ENCODE measurements at regions not wholly inside any gene's neighbourhood (a gene's known extent, or its start where the extent isn't known, plus 50 kb on each side); places are given as distances from the start of the nearest gene placed in this dataset.

DNA sequence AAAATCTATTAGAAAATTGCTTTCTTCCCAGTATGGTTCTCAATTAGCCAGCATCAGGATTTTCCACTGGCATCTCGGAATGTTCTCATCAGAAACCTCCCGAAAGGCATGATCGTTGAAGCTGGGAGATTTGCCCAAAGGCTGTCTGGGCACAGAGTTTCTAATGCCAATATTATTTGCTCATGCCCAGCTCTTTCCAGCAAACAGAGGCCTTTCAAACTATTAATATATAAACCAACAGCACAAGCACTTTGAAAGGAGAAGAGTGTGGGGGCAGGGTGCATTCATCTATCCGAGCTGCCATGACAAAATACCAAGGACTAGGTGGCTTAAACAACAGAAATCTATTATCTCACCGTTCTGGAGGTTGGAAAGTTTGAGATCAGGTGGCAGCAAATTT is 88.3 kb upstream of the MSX1 start:
- DNase-seq = no peak

GRCh38 chr4:4770610-4771009 is 88.9 kb upstream of the MSX1 start:
- no peak for DNase-seq

GRCh38 chr4:4766564-4766963 is 92.9 kb upstream of the MSX1 start:
- DNase-seq = no peak

DNA sequence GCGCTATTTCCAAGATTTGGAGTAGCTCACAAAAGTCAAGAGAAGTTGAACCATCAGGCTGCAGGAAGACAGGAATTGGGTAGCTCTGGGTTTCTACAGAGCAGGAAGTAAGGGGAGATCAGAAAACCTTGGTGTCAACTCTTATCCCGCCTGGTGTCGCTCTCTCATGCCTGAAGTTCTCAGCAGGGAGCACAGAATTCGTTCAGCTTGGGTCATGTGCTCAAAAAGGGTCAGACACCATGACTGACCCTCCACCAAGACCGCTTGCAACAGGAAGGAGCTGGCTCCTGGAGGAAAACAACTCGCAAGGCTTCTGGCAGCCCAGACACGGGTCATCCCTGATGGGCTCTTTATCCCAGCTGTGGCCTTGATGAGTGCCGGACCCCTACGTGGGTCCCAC is 93.7 kb upstream of the MSX1 start:
- no peak for DNase-seq

DNA sequence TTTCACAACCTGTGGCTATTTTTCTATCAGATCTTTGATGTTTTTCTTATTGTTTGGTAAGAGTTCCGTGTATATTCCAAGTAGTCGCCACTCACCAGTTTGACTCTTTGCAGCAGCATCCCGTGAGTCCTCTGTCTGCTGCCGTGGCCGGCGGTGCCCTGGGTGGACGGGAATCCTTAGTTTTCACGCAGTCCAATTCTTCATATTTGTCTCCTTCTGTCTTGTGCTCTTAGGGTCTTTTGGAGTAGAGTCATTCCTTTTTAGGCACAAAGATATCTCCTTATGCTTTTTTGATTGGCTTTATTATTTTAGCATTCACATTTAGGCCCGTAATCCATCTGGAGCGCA is 94.9 kb upstream of the MSX1 start:
- DNase-seq = no peak

GRCh38 chr4:4763822-4764557 is 95.5 kb upstream of the MSX1 start:
- no peak for DNase-seq

DNA sequence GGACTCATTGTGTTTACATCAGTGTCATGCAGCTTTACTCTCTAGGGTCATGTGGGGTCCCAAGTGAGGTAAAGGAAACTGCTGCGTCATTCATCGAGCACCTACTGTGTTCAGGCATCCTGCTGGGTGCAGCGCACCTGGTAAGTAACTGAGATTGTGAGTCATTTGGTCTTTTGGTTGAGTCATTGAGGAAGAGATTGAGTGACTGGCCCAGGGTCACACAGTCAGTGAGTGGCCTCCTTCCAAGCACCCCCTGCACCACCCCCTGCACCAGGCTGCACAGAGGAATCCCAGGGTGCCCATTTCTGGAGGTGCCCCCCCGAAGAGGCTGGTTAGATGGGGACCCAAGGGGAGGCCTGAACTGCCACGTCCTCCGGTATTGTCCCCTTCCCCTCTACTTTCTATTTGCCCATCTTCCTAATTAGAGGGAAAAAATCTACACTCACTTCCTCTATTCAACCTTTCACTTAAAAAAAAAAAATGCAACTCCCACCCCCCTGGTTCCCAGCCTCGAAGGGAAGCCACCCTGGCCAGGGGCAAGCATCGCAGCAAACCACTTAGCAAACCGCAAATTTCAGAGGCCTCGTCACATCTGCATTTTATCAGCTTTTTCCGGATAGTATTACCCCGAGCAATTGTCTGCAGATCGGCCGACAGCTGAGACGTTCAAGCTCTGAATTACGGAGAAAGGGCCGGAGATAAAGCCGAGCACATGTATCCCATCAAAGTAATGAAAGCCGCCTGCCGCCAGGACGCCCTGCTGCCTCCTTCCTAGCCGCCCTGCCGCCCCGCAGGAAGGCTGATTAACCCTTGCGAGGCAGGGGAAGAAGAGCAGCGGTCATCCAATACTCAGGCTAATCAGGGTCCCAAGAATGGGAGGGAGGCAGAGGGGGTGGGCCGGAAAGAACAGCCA is 96.3 kb upstream of the MSX1 start:
- DNase-seq = no peak

GRCh38 chr4:4762300-4762699 is 97.2 kb upstream of the MSX1 start:
- no peak for DNase-seq

DNA sequence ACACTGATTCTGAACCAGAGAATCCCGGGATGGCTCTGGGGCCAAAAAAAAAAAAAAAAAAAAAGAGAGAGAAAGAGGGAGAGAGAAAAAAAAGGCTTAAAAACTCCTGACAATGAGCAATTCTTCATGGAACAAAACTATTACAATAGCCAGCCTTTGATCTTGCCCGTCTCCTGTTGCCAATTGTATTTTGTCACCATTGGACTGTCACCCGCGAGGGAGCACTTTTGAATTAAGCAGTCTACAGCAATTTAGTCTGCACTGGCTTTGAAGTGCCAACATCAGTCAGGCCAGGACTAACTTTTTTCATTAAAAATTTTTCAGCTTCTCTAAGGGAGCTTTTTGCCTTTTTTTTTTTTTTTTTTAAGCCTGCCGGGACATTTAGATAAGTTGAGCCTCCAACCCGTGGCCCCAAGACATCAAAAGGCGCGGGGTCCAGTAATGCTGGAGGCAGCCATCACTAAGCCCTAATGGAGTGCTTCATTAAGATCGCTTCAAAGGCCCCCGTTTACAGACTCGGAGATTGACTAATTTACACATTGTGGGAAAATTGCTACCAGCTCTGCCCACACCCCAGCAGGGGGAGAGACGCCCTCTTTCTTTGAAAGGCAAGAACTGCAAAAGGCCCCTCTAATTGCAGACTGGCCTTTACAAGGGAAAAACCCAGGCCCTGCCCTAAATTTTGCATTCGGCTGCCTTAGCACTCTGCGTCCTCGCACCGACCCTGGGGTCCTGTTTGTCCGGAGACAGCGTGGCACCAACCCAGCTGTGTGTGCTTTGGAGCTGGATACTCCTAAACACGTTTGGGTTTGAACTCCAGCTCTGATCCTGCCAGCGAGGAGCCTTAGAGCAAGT is 98.1 kb upstream of the MSX1 start:
- peak in 1 of 2 experiments; percentile 3 for DNase-seq

GRCh38 chr4:4759883-4760282 is 99.6 kb upstream of the MSX1 start:
- DNase-seq = no peak

- no peak for DNase-seq
Observed at GRCh38 chr4:4759232-4759631, 100.2 kb upstream of the MSX1 start.

DNA sequence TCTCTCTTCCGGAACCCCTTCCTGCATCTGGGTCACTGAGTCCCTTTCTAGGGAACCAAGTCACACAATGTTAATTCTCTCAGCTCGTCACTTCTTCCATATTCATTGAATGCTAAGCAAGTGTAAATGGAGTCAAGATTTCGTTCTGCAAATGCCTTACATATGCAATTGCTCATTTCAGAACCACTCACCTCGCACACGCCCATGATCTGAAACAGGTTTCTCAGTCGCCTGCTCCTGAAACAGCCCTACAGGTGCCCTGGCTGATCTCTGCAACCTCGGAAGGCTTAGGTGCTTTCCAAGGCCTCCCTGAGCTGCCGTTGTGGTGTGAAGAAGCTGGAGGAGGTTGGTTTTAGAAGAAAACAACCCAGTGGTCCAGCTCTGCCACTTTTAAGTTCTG is 100.8 kb upstream of the MSX1 start:
- no peak for DNase-seq

GRCh38 chr4:4755306-4755705 is 104.2 kb upstream of the MSX1 start:
- no peak for DNase-seq

DNA sequence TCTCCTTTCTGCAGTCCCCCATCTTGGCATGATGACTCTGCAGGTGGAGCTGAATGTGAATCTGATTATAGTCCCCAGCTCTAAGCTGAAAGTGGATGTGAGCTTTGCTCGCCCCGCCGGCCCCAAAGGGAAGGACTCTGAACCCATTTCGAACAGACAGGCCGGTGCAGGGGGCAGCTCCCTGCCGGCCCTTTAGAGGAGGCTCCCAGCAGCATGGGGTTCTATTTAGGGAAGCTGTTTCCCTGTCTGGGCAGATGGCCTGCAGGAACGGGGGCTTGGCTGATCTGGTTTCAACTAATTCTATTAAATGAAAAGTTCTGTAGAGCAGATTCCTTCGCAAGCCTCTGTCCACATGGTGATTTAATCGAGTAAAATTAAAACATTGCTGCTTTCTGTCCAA is 104.8 kb upstream of the MSX1 start:
- DNase-seq = no peak

- DNase-seq = no peak
Observed at GRCh38 chr4:4753643-4754042, 105.8 kb upstream of the MSX1 start.

DNA sequence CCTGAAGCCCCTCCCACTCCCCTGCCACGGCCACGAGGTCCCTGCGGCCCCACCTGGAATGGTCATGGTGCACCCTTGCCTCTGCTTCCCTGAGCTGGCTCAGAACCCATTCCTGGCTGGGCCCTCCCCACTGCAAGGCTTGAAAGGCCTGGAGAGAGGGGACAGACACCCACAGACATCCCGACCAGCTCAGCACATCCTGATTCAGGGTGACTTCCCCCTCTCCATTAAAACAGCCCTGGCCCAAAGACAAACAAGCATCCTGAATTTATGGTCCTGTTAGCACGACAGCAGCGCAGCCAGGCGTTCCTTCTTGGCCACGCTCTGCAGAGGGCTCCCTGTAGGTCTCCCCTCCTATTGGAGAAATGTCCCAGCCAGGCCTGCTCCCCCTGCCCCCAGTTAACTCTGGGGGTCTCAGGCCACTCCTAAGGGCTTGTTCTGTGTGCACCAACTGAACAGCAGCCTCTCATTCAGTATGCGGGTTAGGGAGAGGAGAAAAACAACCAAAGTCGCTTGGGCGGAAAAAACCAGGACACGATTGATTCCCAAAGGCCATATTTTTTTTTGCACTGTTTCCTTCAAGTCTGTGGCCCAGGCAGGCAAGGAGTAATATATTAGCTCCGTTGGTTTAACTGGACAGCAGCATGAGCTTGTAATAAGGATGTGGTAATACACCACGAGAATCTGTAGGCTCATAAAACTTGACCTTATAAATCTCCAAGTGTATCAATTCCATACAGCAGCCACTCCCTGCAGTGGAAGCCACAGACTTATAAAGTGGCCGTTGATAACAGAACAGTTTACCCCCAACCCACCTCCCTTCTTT is 106.7 kb upstream of the MSX1 start:
- no peak for DNase-seq

DNA sequence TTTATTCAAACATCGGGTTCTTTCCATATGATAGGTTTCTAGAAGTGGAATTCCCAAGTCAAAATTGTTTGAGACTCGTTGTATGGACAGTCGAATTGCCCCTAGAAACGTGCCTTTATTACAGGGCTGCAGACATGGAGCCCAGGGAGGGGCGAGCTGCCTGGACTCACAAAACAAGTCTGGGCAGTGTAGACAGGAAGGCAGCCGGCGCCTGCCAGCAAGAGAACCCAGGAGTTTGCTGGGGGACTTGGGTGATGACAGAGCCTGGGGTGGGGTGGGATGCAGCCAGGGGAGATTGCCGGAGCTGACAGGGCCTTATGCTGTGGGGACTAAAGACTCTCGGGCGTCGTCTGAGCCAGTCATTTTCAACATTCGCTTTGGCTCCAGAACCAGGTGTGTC is 107.4 kb upstream of the MSX1 start:
- DNase-seq = no peak

DNA sequence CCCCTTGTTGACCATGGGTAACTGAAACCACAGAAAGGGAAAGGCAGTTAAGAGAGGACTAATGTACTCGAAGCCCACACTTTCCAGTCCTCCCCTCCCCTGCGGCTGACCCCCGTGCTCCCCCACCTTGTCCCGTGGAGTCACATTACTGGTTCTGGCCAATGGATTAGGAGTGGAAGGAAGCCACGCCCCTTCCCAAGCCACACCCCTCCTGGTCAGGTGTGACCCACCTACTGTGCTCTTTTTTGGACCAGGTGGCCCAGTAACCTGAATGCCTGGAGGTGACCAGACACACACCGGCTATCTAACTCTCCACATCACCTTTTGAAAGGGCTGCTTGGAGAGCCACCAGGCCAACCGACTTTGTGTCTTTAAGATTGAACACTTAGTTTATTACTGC is 109.3 kb upstream of the MSX1 start:
- no peak for DNase-seq

DNA sequence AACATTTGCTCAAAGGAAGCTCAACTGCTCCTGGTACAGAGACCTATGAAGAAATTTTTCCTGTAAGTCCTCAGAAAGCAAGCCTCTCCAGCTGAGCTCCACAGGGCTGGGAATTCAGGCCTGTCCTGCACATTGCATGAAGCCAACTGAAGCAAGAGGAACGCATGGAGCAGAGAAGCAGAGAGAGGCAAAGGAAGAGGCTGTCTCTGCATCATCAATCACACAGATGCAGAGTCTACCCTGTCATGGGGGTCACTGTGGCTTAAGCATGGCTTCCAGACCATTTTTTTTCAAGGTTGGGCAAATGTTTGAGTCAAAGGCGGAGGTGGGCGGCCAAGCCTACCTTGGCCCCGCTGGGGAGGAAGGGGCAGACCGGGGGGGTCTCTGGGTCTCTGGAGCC is 110.3 kb upstream of the MSX1 start:
- DNase-seq = no peak

DNA sequence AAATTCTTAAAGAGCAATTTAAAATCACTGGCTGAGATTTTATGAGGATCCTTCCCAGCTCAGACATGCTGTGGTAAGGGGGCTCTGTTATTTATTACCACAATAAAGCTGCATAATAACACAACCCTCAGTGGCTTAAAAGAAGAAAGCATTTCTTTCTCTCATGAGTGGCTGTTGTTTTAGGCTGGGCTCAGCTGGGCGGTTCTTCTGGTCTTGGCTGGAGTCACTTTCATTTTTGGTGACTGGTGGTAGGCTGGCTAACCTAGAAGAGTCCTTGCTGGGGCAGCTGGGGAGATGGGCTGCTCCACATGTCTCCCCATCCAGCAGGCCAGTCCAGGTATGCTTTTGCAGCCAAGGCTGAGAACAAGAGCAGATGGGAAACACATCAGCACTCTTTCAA is 113.0 kb upstream of the MSX1 start:
- DNase-seq = no peak

DNA sequence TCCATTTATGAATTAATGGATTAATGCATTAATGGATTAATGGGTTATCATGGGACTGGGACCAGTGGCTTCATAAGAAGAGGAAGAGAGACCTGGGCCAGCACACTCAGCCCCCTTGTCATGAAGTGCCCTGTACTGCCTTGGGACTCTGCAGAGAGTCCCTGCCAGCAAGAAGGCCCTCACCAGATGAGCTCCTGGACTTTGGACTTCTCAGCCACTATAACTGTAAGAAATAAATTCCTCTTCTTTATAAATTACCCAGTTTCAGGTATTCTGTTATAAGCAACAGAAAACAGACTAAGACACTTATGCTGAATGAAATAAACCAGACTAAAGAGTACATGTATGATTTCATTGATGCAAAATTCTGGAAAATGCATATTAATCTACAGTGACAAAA is 119.4 kb upstream of the MSX1 start:
- DNase-seq = no peak

DNA sequence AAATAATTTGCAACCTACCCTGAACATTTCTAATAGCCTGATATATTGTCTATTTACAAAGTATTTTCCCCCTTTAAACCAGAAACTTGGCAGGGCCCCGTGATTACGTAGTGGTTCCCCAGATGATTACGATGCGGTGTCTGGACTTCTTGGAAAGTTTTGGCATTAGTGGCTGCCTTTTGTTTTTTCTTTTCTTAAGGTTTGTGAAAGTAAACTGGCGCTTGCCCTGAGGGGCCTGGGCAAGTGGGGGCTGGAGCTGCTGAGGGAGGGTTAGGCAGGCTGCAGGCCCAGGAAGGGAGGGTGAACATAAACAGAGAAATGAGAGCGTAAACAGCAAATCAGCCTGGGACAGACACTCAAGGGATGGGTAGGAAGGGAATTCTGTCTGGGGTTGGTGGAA is 123.6 kb upstream of the MSX1 start:
- no peak for DNase-seq

All from Kasumi-1 (cell line).